ENCODE measurements at regions not wholly inside any gene's neighbourhood (a gene's known extent, or its start where the extent isn't known, plus 50 kb on each side); places are given as distances from the start of the nearest gene placed in this dataset.

- TF ChIP-seq CTCF (IDR thresholded peaks at IDR 0.05) (no peak), POLR2A (IDR thresholded peaks at IDR 0.05) (no peak)
These were observed 114.7 kb upstream of the AHR start for GRCh38 chr7:17183630-17184328.
